ENCODE measurements at regions not wholly inside any gene's neighbourhood (a gene's known extent, or its start where the extent isn't known, plus 50 kb on each side); places are given as distances from the start of the nearest gene placed in this dataset.

DNA sequence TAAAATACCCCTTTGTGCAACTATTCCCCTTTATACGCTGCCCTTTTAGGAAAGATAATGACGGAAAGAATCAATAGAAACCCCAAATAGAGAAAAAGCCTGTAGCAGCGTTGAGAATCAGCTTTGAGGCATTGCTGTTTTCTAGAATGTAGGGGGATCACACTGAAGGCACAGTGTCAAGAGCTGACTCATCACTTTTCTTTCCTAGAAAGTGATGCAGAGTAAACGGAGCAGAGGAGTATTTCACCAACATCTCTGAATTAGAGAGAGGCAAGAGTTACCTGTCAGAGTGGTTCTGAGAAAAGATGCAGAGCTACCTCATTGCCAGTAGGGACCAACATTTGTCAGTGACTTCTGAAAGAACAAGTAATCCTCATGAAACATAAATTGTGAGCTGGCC lies 269.8 kb upstream of the TMC3 start:
- no peak for TF ChIP-seq CTCF (IDR thresholded peaks at IDR 0.05)
- no peak for TF ChIP-seq POLR2A (IDR thresholded peaks at IDR 0.05)
